GM19351 (cell line): ENCODE measurements at regions not wholly inside any gene's neighbourhood (a gene's known extent, or its start where the extent isn't known, plus 50 kb on each side); places are given as distances from the start of the nearest gene placed in this dataset.
A peak's percentile ranks its signal among the peaks of the same experiment; 100 is the strongest.

Experiments used
- ATAC-seq: cut with Tn5 transposase; IDR thresholded peaks from one replicate; pipeline ENCODE4 v1.9.1; 2021; ENCODE audit warnings: mild to moderate bottlenecking, moderate library complexity; ENCODE audit not compliant: unreplicated experiment

DNA sequence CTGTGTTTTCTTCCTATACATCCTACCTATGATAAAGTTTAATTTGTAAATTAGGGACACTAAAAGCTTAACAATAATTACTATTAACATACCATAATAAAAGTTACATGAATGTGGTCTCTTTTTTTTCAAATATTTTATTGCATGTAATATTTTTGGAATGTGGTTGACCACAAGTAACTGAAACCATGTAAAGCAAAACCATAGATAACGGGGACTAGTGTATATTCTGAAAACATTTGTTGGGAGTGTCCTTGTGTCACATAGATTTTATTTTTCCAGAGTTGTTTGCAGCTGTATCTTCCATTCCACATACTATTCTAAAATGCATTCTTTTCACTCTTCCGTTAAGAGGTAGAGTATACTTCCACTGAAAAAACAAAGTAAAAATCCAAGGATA is 200.4 kb downstream of the KIF18A start:
- ATAC-seq, result peak; percentile 45

- no peak for ATAC-seq
These were observed 200.9 kb downstream of the KIF18A start for GRCh38 chr11:27907091-27907490.

DNA sequence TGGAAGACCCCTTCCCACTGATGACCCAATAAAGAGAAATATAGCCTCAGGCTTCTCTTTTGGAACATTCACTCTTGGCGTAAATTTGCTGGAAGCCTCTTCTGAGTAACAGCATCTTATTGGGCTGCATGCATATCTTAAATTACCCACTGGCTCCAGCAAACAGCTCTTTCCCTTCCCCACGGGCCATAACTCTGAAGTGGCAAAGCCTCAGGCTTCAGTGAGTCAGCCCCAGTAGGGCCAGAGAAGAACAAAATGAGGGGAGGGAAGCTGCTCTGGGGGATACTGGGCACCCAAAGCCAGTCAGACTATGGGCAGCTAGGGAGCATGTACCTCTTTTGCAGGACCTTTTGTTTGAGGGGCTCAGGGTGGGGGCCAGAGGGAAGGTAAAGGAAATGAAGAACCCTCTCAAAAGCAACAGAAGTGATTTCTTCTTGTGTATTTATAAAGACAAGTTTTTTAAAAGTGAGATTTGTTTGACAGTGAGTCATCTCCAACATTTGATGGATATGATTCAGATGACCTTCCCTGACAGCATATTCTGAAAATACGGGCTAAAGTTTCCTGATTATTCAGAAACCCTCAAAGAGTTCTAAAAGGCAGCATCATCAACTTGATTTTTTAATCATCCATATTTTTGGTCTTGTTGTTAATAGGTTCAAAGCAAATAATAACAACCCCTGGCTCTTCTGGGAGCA is 203.4 kb downstream of the KIF18A start:
- no peak for ATAC-seq

GRCh38 chr11:27902981-27903624 is 202.8 kb upstream of the BDNF start:
- no peak for ATAC-seq

DNA sequence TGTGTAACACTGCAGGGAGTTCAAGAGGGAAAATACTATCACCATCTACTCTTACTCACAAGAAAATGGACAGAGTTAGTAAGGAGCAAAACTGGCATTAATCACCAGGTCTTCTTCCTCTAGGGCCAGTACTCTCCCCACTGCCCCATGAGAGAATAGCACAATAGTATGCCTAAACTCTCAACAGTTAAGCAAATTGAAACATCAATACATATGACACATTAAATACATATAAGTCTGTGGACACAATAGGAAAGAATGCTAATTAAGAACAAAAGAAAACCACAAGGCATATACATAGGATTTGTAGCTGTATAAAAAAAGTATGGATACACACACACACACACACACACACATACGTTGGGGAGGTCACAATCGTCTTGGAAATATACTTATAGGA is 197.9 kb upstream of the BDNF start:
- no peak for ATAC-seq

GRCh38 chr11:27896096-27896495 is 195.8 kb upstream of the BDNF start:
- no peak for ATAC-seq

- no peak for ATAC-seq
These were observed 194.3 kb upstream of the BDNF start for GRCh38 chr11:27894552-27894951.

DNA sequence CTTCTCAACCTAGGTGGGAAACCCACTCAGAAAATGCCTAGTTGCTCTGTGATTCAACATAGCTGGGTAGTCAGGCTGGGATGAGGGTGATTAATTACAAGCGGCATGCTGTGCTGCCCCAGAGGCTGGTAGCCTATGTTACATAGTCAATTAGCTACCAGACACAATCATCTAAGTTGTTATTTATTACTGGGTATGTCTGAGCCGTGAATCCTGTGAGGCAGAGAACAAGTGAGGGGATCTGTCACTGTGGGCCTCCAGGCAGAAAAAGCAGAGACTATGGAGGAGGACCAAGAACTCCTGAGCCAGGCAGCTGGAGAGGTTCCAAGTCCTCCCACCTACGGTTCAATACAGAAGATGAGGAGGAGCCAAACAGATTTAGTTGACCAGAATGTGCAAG is 186.6 kb upstream of the BDNF start:
- ATAC-seq, result no peak

GRCh38 chr11:27882066-27882697 is 181.9 kb upstream of the BDNF start:
- ATAC-seq, result peak; percentile 63

GRCh38 chr11:27875831-27876775 is 175.8 kb upstream of the BDNF start:
- ATAC-seq, result no peak

- no peak for ATAC-seq
These were observed 175.0 kb upstream of the BDNF start for GRCh38 chr11:27874998-27875830.

GRCh38 chr11:27873664-27874063 is 173.4 kb upstream of the BDNF start:
- ATAC-seq, result no peak

- no peak for ATAC-seq
These were observed 170.8 kb upstream of the BDNF start for GRCh38 chr11:27871056-27871455.

DNA sequence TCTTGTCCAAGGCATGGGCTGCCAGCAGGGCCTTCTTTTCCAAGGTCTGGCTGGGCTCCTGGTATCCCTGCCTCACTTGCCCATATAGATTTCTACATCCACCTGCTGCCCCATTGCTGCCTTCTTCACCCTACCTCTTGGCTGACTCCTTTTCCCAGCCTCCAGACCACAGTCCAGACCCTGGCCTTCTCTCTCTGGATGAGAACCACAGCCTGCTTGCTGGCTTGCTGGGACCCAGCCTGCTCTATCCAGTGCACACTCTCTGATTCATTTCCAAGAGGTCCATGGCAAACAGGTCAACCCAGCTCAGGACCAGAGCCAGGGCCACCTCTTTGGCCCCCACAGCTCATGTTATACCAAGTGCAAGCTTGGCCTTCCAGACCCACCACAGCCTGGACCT is 169.4 kb upstream of the BDNF start:
- no peak for ATAC-seq

DNA sequence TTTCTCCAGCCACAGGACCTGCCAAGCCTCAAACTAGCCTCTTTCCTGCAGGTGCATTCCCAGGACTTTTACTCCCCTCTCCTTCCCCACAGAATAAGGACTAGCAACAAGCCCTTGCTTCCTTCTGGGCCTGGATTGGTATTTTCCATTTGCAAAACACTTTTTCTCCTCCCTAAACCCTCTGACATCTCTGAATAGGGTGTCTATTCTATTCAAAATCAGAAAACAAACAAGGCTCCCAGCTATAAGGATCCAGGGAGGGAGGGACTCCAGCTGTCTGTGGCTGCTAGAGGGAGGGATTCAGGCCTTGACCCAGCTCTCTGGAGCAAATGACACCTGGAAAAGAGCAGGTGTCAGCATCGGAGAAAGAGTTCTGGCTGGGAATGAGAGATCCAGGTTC is 168.5 kb upstream of the BDNF start:
- ATAC-seq, result no peak

GRCh38 chr11:27868226-27868625 is 168.0 kb upstream of the BDNF start:
- no peak for ATAC-seq

DNA sequence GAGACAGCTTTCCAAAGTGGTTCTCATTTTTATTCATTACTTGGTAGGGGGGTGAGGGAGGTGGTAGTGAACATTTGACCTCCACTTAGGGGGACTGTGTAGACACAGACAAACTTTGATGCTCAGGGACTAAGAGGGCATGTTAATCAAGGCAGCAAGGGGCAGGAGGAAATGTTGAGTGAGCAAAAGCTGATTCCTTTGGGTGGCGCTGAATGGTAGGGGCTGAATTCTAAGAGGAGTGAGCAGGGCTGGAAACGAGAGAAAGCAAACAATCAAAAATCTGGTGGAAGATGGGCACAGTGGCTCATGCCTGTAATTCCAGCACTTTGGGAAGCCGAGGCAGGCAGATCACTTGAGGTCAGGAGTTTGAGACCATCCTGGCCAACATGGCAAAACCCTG is 164.8 kb upstream of the BDNF start:
- ATAC-seq, result no peak

- no peak for ATAC-seq
These were observed 164.4 kb upstream of the BDNF start for GRCh38 chr11:27864611-27865010.

GRCh38 chr11:27864091-27864491 is 163.8 kb upstream of the BDNF start:
- ATAC-seq, result no peak

- ATAC-seq, result no peak
These were observed 163.4 kb upstream of the BDNF start for GRCh38 chr11:27863637-27864036.
